ENCODE measurements at regions not wholly inside any gene's neighbourhood (a gene's known extent, or its start where the extent isn't known, plus 50 kb on each side); places are given as distances from the start of the nearest gene placed in this dataset.

- no peak for TF ChIP-seq CTCF (conservative IDR thresholded peaks at IDR 0.05; ENCODE audit: low read depth)
- H3K27ac ChIP-seq, result no peak overlapping the region
- CTCF ChIA-PET, result no interaction called here
- DNase-seq (ENCODE audit: low spot score), result no peak
- POLR2A ChIA-PET (ENCODE audit: low non-redundant PET), result no interaction called here
Measured at GRCh38 chr12:54740882-54741281, 92.7 kb upstream of the DCD start.

DNA sequence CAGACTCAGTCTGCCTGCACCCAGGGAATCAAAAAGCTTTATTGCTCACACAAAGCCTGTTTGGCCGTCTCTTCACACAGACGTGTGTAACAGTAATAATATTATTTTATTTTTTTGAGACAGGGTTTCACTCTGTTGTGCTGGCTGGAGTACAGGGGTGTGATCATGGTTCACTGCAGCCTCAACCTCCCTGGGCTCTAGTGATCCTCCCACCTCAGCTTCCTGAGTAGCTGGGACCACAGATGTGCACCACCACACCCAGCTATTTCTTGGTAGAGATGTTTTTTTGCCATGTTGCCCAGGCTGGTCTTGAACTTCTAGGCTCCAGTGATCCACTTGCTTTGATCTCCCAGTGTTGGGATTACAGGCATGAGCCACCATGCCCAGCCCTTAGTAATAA, 88.4 kb upstream of the DCD start:
- ChIA-PET POLR2A (ENCODE audit: low non-redundant PET) (no interaction called here), CTCF (no interaction called here)
- TF ChIP-seq CTCF (conservative IDR thresholded peaks at IDR 0.05; ENCODE audit: low read depth), result no peak
- no peak for DNase-seq (ENCODE audit: low spot score)
- no peak overlapping the region for H3K27ac ChIP-seq

DNA sequence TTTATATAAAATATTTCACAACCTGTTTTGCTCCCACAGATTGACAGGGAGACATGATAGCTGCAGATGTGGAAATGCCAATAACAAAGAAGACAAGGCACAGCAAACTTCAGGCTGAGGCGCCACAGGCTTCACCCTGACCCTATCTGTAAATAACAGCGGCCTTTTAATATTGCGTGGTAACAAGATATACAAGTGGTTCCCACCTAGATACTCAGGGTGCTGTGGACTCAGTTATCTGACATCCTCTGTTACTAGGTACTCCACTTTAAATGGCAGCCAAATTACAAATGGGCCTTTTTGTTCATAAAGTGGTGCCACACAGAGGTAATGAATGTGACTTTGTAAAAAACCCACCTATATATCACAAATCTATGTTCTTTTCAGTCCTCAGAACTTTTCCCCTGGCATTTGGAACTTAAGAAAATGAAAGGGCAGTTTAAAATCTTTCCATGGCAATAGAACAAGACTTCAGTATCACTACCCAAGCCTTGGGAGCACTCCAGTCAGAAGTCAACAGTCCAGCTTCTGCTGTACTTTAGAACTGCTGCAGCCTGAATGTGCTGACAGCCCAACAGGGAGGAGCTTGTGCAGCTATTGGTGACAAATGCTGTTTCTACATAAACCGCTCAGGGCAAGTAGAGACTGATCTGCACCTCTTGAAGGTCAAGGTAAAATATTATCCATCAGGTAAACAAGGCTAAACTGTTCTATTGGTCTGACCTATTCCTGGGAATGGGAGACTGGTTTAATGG, 86.2 kb upstream of the DCD start:
- POLR2A ChIA-PET (ENCODE audit: low non-redundant PET), result no interaction called here
- CTCF ChIA-PET, result interaction anchor here (0.6 kb wide), 1 partner anchor 148 kb away, joined by 4 read pairs; no protein-coding TSS in a partner anchor
- no peak for DNase-seq (ENCODE audit: low spot score)
- no peak overlapping the region for H3K27ac ChIP-seq
- TF ChIP-seq CTCF (conservative IDR thresholded peaks at IDR 0.05; ENCODE audit: low read depth), result no peak

DNA sequence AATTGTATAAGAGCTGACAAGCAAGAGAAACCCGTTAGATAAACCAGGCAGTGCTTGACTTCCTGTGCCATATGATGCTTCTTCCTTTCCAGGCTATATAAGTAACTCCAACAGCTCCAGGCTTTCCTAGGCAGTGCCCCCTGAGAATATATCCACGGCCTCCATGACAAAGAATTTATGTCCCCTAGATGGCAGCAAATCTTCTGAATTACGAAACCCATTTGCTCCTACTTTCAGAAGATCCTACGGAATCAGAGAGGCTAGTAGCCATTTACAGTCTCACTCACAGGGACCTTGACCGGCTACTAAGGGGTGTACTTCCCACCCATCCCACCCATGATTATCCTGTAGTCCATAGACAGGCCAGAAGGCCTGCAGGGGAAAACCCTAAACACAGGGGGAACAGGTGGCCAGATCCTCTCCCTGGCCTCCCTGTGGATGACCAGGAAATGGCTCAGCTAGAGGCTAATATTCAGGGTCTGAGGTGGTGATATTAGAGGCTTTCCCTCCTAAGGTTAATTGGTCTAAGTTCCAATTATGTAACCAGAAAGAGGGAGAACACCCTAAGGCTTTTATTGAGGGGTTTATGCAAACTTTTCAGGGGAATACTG, 77.2 kb upstream of the DCD start:
- DNase-seq (ENCODE audit: low spot score), result peak; percentile 12
- TF ChIP-seq CTCF (conservative IDR thresholded peaks at IDR 0.05; ENCODE audit: low read depth), result peak; percentile 19; the same call in 1 of the 2 replicates
- POLR2A ChIA-PET (ENCODE audit: low non-redundant PET), result no interaction called here
- CTCF ChIA-PET, result interaction anchor here (0.5 to 0.8 kb wide), 3 partner anchors 19 to 424 kb away, joined by 3 read pairs; no protein-coding TSS in a partner anchor
- H3K27ac ChIP-seq, result no peak overlapping the region

DNA sequence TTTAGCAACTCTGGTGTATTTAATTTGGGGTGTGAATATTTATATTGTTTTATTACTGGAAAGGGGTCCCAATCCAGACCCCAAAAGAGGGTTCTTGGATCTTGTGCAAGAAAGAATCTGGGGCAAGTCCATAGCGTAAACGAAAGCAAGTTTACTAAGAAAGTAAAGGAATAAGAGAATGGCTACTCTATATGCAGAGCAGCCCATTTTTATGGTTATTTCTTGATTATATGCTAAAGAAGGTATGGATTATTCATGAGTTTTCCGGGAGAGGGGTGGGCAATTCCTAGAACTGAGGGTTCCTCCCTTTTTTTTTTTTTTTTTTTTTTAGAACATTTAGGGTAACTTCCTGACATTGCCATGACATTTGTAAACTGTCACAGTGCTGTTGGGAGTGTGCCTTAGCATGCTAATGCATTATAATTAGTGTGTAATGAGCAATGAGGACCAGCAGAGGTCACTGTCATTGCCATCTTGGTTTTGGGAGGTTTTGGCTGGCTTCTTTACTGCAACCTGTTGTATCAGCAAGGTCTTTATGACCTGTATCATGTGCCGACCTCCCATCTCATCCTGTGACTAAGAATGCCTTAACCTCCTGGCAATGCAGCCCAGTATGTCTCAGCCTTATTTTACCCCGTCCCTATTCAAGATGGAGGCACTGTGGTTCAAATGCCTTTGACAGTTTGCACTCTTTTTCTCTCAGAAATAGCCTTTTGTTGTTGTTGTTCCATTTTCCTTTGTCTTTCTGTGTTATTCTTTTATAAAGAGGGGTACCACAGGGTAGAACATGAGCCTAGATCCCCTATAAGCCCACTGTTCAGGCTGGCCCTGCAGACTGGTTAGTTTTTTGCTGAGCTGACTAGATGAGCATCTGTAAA, 75.5 kb upstream of the DCD start:
- ChIA-PET CTCF (interaction anchor here (0.6 to 1.0 kb wide), 4 partner anchors 27 to 326 kb away, joined by 3 to 6 read pairs (median 4); no protein-coding TSS in a partner anchor), POLR2A (ENCODE audit: low non-redundant PET) (no interaction called here)
- DNase-seq (ENCODE audit: low spot score), result no peak
- H3K27ac ChIP-seq, result no peak overlapping the region
- peak; percentile 34 for TF ChIP-seq CTCF (conservative IDR thresholded peaks at IDR 0.05; ENCODE audit: low read depth)

DNA sequence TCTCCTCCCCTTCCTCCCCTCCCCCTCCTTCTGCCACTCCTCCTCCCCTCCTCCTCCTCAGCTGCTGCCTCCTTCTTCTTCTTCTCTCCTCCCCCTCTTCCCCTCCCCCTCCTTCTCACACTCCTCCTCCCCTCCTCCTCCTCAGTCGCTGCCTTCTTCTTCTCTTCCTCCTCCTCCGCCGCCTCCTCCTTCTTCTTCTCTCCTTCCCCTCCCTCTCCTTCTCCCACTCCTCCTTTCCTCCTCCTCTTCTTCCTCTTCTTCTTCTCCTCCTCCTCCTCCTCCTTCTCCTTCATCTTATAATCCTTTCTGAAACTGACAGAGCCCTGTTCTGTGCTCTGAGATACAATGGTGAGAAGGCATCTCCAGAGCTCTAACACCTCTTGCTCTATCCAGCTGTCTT, 73.1 kb upstream of the DCD start:
- DNase-seq (ENCODE audit: low spot score), result no peak
- TF ChIP-seq CTCF (conservative IDR thresholded peaks at IDR 0.05; ENCODE audit: low read depth), result no peak
- ChIA-PET CTCF (no interaction called here), POLR2A (ENCODE audit: low non-redundant PET) (no interaction called here)
- H3K27ac ChIP-seq, result no peak overlapping the region
